KMS-11 (cell line): ENCODE measurements at regions not wholly inside any gene's neighbourhood (a gene's known extent, or its start where the extent isn't known, plus 50 kb on each side); places are given as distances from the start of the nearest gene placed in this dataset.
"Not testable (repeated sequence)": the region's sequence is repeated elsewhere in the genome, so short reads cannot be mapped to it uniquely, and the experiment has no call there.

Experiments
- H2AFZ ChIP-seq: fragments of 200-600 bp; sonication (generic); 2 replicates; pipeline ENCODE4 v1.6.1; 2016; ENCODE audit warnings: antibody characterized with exemption, mixed run types, low read depth
- H3K27ac ChIP-seq: fragments of 200-600 bp; sonication (generic); 2 replicates; pipeline ENCODE4 v1.6.1; 2016; ENCODE audit warnings: mild to moderate bottlenecking, mixed run types
- H3K27me3 ChIP-seq: fragments of 200-600 bp; sonication (generic); 2 replicates; pipeline ENCODE4 v1.6.1; 2017; ENCODE audit warnings: mild to moderate bottlenecking, low read depth, mixed run types, moderate library complexity; ENCODE audit not compliant: insufficient read depth
- H3K36me3 ChIP-seq: fragments of 200-600 bp; sonication (generic); 2 replicates; pipeline ENCODE4 v1.6.1; 2017; ENCODE audit warnings: mild to moderate bottlenecking, mixed run types; ENCODE audit not compliant: insufficient read depth
- H3K4me1 ChIP-seq: fragments of 200-600 bp; sonication (generic); 2 replicates; pipeline ENCODE4 v1.6.1; 2016; ENCODE audit warnings: mild to moderate bottlenecking, low read depth, mixed run types; ENCODE audit not compliant: poor library complexity, severe bottlenecking
- H3K4me2 ChIP-seq: fragments of 200-600 bp; sonication (generic); 2 replicates; pipeline ENCODE4 v1.7.0; 2016; ENCODE audit warnings: mild to moderate bottlenecking, mixed run types
- H3K4me3 ChIP-seq: fragments of 200-600 bp; sonication (generic); IDR thresholded peaks from 2 replicates; pipeline ENCODE4 v1.6.1; 2017; ENCODE audit warnings: low read depth, low read length, mixed read lengths; ENCODE audit not compliant: insufficient read depth
- H3K79me2 ChIP-seq: fragments of 200-600 bp; sonication (generic); 2 replicates; pipeline ENCODE4 v1.6.1; 2016; ENCODE audit warnings: low read depth, mixed run types; ENCODE audit not compliant: insufficient read depth
- H3K9ac ChIP-seq: fragments of 200-600 bp; sonication (generic); 2 replicates; pipeline ENCODE4 v1.6.1; 2016; ENCODE audit warnings: mild to moderate bottlenecking, mixed run types
- H4K20me1 ChIP-seq: fragments of 200-600 bp; sonication (generic); 2 replicates; pipeline ENCODE4 v1.6.1; 2016; ENCODE audit warnings: mild to moderate bottlenecking, mixed run types; ENCODE audit not compliant: insufficient read depth
- TF ChIP-seq, protein P1 (sequence below): fragments of 200-600 bp; sonication (generic); conservative IDR thresholded peaks from 2 replicates; pipeline ENCODE4 v1.6.1; 2017; ENCODE audit warnings: low read depth, mild to moderate bottlenecking, antibody characterized with exemption, low read length, moderate library complexity, mixed read lengths

DNA sequence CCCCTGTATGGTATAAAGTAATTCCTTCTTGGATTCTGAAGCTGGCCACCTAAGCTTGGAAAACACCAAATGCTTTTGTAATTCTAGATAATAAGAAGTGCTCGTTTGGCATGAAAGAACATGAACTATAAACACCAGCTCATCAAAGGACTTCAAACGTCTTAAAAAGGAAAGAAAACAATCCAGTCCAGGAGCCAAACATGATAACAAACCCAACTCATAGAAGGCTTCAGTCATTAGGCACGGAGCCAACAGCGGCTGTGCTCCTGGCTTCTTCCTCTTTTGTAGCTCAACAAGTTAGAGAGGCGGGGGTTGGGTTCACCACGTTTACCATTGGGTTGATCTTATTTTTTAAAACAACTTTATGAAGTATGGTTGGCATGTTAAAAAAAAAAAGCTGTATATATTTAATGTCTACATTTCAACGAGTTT is 56.4 kb upstream of the ECHDC3 start:
- Histone ChIP-seq H3K9ac (no peak overlapping the region), H3K27ac (no peak overlapping the region), H3K4me2 (peak overlapping the region; percentile 94), H3K79me2 (no peaks in the 10 kb centered on the region), H3K27me3 (no peaks in the 10 kb centered on the region; the same call in 1 of the 2 replicates), H4K20me1 (no peaks in the 10 kb centered on the region), H3K4me3 (no peak overlapping the region), H2AFZ (no peak overlapping the region; the same call in 1 of the 2 replicates), H3K36me3 (no peaks in the 10 kb centered on the region), H3K4me1 (peaks cover 25% of the 10 kb centered on the region)
- TF ChIP-seq, protein P1, sequence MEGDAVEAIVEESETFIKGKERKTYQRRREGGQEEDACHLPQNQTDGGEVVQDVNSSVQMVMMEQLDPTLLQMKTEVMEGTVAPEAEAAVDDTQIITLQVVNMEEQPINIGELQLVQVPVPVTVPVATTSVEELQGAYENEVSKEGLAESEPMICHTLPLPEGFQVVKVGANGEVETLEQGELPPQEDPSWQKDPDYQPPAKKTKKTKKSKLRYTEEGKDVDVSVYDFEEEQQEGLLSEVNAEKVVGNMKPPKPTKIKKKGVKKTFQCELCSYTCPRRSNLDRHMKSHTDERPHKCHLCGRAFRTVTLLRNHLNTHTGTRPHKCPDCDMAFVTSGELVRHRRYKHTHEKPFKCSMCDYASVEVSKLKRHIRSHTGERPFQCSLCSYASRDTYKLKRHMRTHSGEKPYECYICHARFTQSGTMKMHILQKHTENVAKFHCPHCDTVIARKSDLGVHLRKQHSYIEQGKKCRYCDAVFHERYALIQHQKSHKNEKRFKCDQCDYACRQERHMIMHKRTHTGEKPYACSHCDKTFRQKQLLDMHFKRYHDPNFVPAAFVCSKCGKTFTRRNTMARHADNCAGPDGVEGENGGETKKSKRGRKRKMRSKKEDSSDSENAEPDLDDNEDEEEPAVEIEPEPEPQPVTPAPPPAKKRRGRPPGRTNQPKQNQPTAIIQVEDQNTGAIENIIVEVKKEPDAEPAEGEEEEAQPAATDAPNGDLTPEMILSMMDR: no peak

DNA sequence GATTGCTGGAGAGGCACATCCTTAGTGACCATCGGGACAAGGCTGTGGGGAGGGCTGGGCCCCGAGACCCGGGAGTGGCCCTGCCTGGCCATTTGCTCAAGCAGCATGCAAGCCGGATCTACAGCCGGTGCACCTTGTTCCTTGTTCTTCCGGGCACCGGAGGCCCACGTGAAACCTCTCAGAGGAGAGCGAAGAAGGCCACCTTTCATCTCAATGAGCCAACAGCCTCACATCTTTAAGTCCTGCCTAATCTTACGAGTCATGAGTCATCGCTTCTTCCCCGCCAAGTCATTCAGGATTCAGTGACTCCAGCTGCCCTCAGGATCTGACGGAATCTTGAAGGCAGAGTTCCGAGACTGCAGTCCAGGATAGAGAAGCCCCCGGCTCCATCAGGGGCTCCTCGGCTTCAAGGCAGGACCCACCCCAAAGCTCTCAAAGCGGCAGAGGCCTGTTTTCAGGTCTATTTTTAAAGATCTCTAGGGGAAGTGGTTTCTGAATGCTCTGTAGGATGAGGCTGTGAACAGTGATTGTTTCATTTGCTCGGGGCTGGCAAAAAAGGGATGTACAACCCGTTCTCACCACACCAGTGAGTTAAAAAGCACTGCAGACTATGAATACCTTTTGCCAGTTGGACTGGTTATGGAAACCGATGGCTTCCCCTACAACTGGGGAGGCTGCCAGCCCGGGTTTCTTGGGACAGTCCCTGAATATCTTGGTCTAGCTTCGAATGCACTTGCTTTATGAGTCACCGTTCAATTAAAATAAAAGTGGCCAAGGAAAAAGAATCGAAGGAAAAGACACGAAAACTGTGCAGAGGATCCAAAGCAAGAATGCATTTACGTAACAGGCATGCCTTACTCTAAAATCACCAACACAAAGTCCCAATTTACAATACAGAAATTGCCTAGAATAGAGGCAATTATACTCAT is 57.2 kb upstream of the ECHDC3 start:
- Histone ChIP-seq H3K27me3 (no peaks in the 10 kb centered on the region; the same call in 1 of the 2 replicates), H3K4me2 (peak overlapping the region; percentile 94), H3K79me2 (no peaks in the 10 kb centered on the region), H3K27ac (peak overlapping the region; percentile 81), H3K9ac (peak overlapping the region; percentile 63), H3K4me1 (peaks cover 25% of the 10 kb centered on the region), H4K20me1 (no peaks in the 10 kb centered on the region), H3K36me3 (no peaks in the 10 kb centered on the region), H2AFZ (peak overlapping the region; percentile 96), H3K4me3 (no peak overlapping the region)
- TF ChIP-seq, protein P1: no peak

- Histone ChIP-seq H3K9ac (peak overlapping the region; percentile 63; the same call in 1 of the 2 replicates), H2AFZ (peak overlapping the region; percentile 96; the same call in 1 of the 2 replicates), H3K27ac (peak overlapping the region; percentile 81; the same call in 1 of the 2 replicates), H3K4me1 (peaks cover 25% of the 10 kb centered on the region), H3K4me2 (peak overlapping the region; percentile 94)
- not testable (repeated sequence) for H3K27me3 ChIP-seq, H3K79me2 ChIP-seq, H3K36me3 ChIP-seq, H4K20me1 ChIP-seq, H3K4me3 ChIP-seq
Observed at GRCh38 chr10:11684341-11684716, 57.9 kb upstream of the ECHDC3 start.

- no peaks in the 10 kb centered on the region for H3K36me3 ChIP-seq
- no peaks in the 10 kb centered on the region for H3K79me2 ChIP-seq
- TF ChIP-seq, protein P1: no peak
- H4K20me1 ChIP-seq: no peaks in the 10 kb centered on the region
- H2AFZ ChIP-seq: no peak overlapping the region
- H3K4me1 ChIP-seq: peaks cover 26% of the 10 kb centered on the region
- H3K27me3 ChIP-seq: no peaks in the 10 kb centered on the region; the same call in 1 of the 2 replicates
- H3K4me3 ChIP-seq: no peak overlapping the region
- no peak overlapping the region for H3K9ac ChIP-seq
- peak overlapping the region; percentile 94; the same call in 1 of the 2 replicates for H3K4me2 ChIP-seq
- H3K27ac ChIP-seq: no peak overlapping the region
Observed at GRCh38 chr10:11683529-11684320, 58.5 kb upstream of the ECHDC3 start.
